ENCODE measurements at regions not wholly inside any gene's neighbourhood (a gene's known extent, or its start where the extent isn't known, plus 50 kb on each side); places are given as distances from the start of the nearest gene placed in this dataset.

GRCh38 chr14:97900196-97900854 is 1103.1 kb downstream of the VRK1 start:
- TF ChIP-seq CTCF (IDR thresholded peaks at IDR 0.05) (no peak), POLR2A (IDR thresholded peaks at IDR 0.05) (no peak), POLR2AphosphoS5 (IDR thresholded peaks at IDR 0.05) (no peak), EP300 (IDR thresholded peaks at IDR 0.05) (no peak)

Measured in suprapubic skin (tissue), 4 donors.